SK-N-SH (cell line): ENCODE measurements at regions not wholly inside any gene's neighbourhood (a gene's known extent, or its start where the extent isn't known, plus 50 kb on each side); places are given as distances from the start of the nearest gene placed in this dataset.

Source experiments
- CTCF ChIA-PET: fragments of 300-600, 350-600 bp; formaldehyde crosslinking; extraction: SDS; loops from one replicate; lab custom pipeline; 2021; lab: Yijun Ruan, JAX
- POLR2A ChIA-PET: fragments of 350-600 bp; sonication (Branson Sonifier 250); formaldehyde crosslinking; extraction: SDS; loops from one replicate; lab custom pipeline; 2020; ENCODE audit warnings: antibody characterized with exemption, inconsistent platforms; lab: Yijun Ruan, JAX
- DNase-seq: peaks from one replicate; pipeline ENCODE4 v3.0.0; 2012
- H2AFZ ChIP-seq: fragments of 200-600 bp; sonication (generic); 2 replicates; pipeline ENCODE4 v1.8.1; 2016; ENCODE audit warnings: antibody characterized with exemption, mild to moderate bottlenecking, low read depth
- H3F3A ChIP-seq: fragments of 200-600 bp; sonication (generic); replicated peaks from 2 replicates; pipeline ENCODE3; 2016; ENCODE audit warnings: antibody characterized with exemption, mild to moderate bottlenecking; ENCODE audit not compliant: insufficient read depth
- H3K27ac ChIP-seq, 2 experiments: fragments of 200-500 bp in 1 of 2; fragments of 200-600 bp in 1 of 2; sonication (Bioruptor generic) in 1 of 2; sonication (generic), shearing (Covaris generic) in 1 of 2; 2 replicates each; pipeline versions ENCODE4 v1.5.1 to v1.6.1; 2014 to 2016; ENCODE audit warnings: low read depth in 2 of 2, inconsistent platforms in 1 of 2, low read length in 1 of 2, mild to moderate bottlenecking in 1 of 2, mixed read lengths in 1 of 2
- H3K27me3 ChIP-seq: fragments of 200-600 bp; sonication (generic), shearing (Covaris generic); 2 replicates; pipeline ENCODE4 v1.6.1; 2016; ENCODE audit warnings: mixed run types; ENCODE audit not compliant: insufficient read depth
- H3K36me3 ChIP-seq, 2 experiments: fragments of 200-500 bp in 1 of 2; fragments of 200-600 bp in 1 of 2; sonication (Bioruptor generic) in 1 of 2; sonication (generic) in 1 of 2; replicated peaks in 1 of 2; 2 replicates each; pipeline versions ENCODE3 to v1.5.1; 2014 to 2016; ENCODE audit warnings: low read length in 1 of 2, mild to moderate bottlenecking in 1 of 2; ENCODE audit not compliant: insufficient read depth in 2 of 2, control insufficient read depth in 1 of 2
- H3K4me1 ChIP-seq, 2 experiments: fragments of 200-500 bp in 1 of 2; fragments of 200-600 bp in 1 of 2; sonication (Bioruptor generic) in 1 of 2; sonication (generic), shearing (Covaris generic) in 1 of 2; 2 replicates each; pipeline versions ENCODE4 v1.5.1 to v1.6.1; 2014 to 2016; ENCODE audit warnings: low read depth in 1 of 2, low read length in 1 of 2, mixed run types in 1 of 2; ENCODE audit not compliant: insufficient read depth in 2 of 2, control insufficient read depth in 1 of 2
- H3K4me2 ChIP-seq: fragments of 200-600 bp; sonication (generic), shearing (Covaris generic); 2 replicates; pipeline ENCODE4 v1.6.1; 2017; ENCODE audit warnings: mixed run types
- H3K4me3 ChIP-seq, 2 experiments: fragments of 200-500 bp in 1 of 2; fragments of 200-600 bp in 1 of 2; sonication (Bioruptor generic) in 1 of 2; sonication (generic), shearing (Covaris generic) in 1 of 2; 2 replicates each; pipeline versions ENCODE4 v1.5.1 to v1.8.1; 2014 to 2016; ENCODE audit warnings: low read depth in 2 of 2, inconsistent platforms in 1 of 2, low read length in 1 of 2, mild to moderate bottlenecking in 1 of 2, mixed read lengths in 1 of 2, moderate library complexity in 1 of 2
- H3K79me2 ChIP-seq: fragments of 200-600 bp; sonication (generic); 2 replicates; pipeline ENCODE4 v1.8.1; 2017; ENCODE audit warnings: mild to moderate bottlenecking; ENCODE audit not compliant: insufficient read depth
- H3K9ac ChIP-seq: fragments of 200-600 bp; sonication (generic); 2 replicates; pipeline ENCODE4 v1.6.1; 2017; ENCODE audit warnings: mixed run types
- H3K9me2 ChIP-seq: fragments of 200-600 bp; sonication (generic); 2 replicates; pipeline ENCODE4 v1.6.1; 2017; ENCODE audit warnings: mixed run types
- H3K9me3 ChIP-seq: fragments of 200-600 bp; sonication (generic); 2 replicates; pipeline ENCODE4 v1.6.1; 2017; ENCODE audit warnings: mixed run types, mild to moderate bottlenecking, moderate library complexity
- H4K20me1 ChIP-seq: fragments of 200-600 bp; sonication (generic); 2 replicates; pipeline ENCODE4 v1.6.1; 2017; ENCODE audit warnings: mild to moderate bottlenecking, mixed run types; ENCODE audit not compliant: insufficient read depth
- CHD2 ChIP-seq: fragments of 150-350 bp; IDR thresholded peaks from 2 replicates; pipeline ENCODE4 v1.6.1; 2018; ENCODE audit warnings: low read length; ENCODE audit not compliant: partially characterized antibody
- ELF1 ChIP-seq: IDR thresholded peaks from 2 replicates; pipeline ENCODE4 v1.4.0; 2012
- EP300 ChIP-seq, 2 experiments: IDR thresholded peaks; 2 replicates each; pipeline versions ENCODE4 v1.4.0 to v1.6.1; 2012; ENCODE audit warnings: borderline replicate concordance in 1 of 2, low read depth in 1 of 2, low read length in 1 of 2
- EZH2phosphoT487 ChIP-seq: fragments of 200-600 bp; sonication (generic); IDR thresholded peaks from 2 replicates; pipeline ENCODE4 v1.6.1; 2017; ENCODE audit warnings: low read depth, mixed run types, mild to moderate bottlenecking, antibody characterized with exemption, moderate library complexity, borderline replicate concordance
- GATA2 ChIP-seq: sonication (generic); formaldehyde crosslinking; IDR thresholded peaks from 2 replicates; pipeline ENCODE4 v1.5.0; 2020; ENCODE audit warnings: mild to moderate bottlenecking, missing genetic modification reagents
- MAX ChIP-seq: IDR thresholded peaks from 2 replicates; pipeline ENCODE4 v1.4.0; 2012; ENCODE audit warnings: low read depth
- MXI1 ChIP-seq: IDR thresholded peaks from 2 replicates; pipeline ENCODE4 v1.6.1; 2012; ENCODE audit warnings: mild to moderate bottlenecking, low read depth, low read length, improper control_type of control experiment
- NRF1 ChIP-seq: IDR thresholded peaks from 2 replicates; pipeline ENCODE4 v1.6.1; 2012; ENCODE audit warnings: low read depth, mild to moderate bottlenecking, low read length
- PBX3 ChIP-seq: IDR thresholded peaks from 2 replicates; pipeline ENCODE4; 2012
- RAD21 ChIP-seq: IDR thresholded peaks from 2 replicates; pipeline ENCODE4 v1.6.1; 2012; ENCODE audit warnings: mild to moderate bottlenecking, low read length
- RFX5 ChIP-seq: IDR thresholded peaks from 2 replicates; pipeline ENCODE4 v1.6.1; 2012; ENCODE audit warnings: mild to moderate bottlenecking, improper control_type of control experiment, low read length
- SIN3A ChIP-seq: IDR thresholded peaks from 2 replicates; pipeline ENCODE4 v1.6.1; 2012; ENCODE audit warnings: low read depth, mild to moderate bottlenecking, low read length, moderate library complexity, borderline replicate concordance
- SMC3 ChIP-seq: IDR thresholded peaks from 2 replicates; pipeline ENCODE4 v1.6.1; 2012; ENCODE audit warnings: low read depth, low read length, improper control_type of control experiment
- TAF1 ChIP-seq: IDR thresholded peaks from 2 replicates; pipeline ENCODE4 v1.6.1; 2012; ENCODE audit warnings: low read depth, mild to moderate bottlenecking, low read length, moderate library complexity, borderline replicate concordance
- TCF12 ChIP-seq: IDR thresholded peaks from 2 replicates; pipeline ENCODE4 v1.4.0; 2012
- TEAD4 ChIP-seq: IDR thresholded peaks from 2 replicates; pipeline ENCODE4 v1.4.0; 2012; ENCODE audit warnings: mild to moderate bottlenecking, borderline replicate concordance; ENCODE audit not compliant: insufficient read depth
- USF1 ChIP-seq: IDR thresholded peaks from 2 replicates; pipeline ENCODE4 v1.4.0; 2012; ENCODE audit warnings: low read depth, borderline replicate concordance
- WGBS: methylation state at CpG from one replicate; pipeline ENCODE4 v1.1.6; 2017; ENCODE audit warnings: low lambda C conversion rate; 5-methylcytosine and 5-hydroxymethylcytosine counted together
- TF ChIP-seq, protein P1 (sequence below): fragments of 150-350 bp; IDR thresholded peaks from 2 replicates; pipeline ENCODE4 v1.6.1; 2016; ENCODE audit warnings: mild to moderate bottlenecking, low read depth, low read length
- TF ChIP-seq, protein P2 (sequence below): IDR thresholded peaks from 2 replicates; pipeline ENCODE4 v1.4.0; 2012; ENCODE audit warnings: low read depth, borderline replicate concordance

DNA sequence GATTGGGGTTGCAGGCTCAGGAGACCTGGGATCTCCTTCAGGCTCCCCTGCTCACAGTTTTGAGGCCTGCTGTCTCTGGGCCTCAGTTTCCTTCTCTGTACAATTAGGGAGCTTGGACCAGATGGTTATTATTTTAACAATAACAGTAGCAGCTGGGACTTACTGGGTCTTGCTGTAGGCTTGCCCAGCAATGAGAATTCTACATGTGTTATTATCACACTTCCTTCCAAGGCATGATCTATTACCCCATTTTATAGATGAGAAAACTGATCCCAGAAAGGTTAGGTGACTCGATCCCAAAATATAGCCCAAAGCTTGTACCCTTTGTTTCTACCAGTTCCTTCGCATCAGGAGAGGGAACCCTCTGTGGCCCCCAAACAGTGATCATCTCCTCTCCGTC is 153.8 kb downstream of the PTPRU start:
- WGBS: 16% methylated on average over 3 of the region's 3 CpGs
- Histone ChIP-seq H3K9me3 (no peaks in the 10 kb centered on the region), H2AFZ (no peak overlapping the region), H3K36me3 (no peaks in the 10 kb centered on the region), H3K79me2 (no peaks in the 10 kb centered on the region), H3F3A (no peaks in the 10 kb centered on the region)
- TF ChIP-seq USF1 (no peak), EP300 (IDR thresholded peaks at IDR 0.05; ENCODE audit: borderline replicate concordance in 1 of 2, low read depth in 1 of 2, low read length in 1 of 2) (no peak), TAF1 (no peak), ELF1 (no peak), MXI1 (no peak), SIN3A (no peak), CHD2 (no peak), PBX3 (no peak), MAX (no peak), GATA2 (CRISPR knock-in tag) (no peak), RAD21 (no peak), SMC3 (no peak), EZH2phosphoT487 (no peak), TCF12 (no peak), RFX5 (no peak), NRF1 (no peak), TEAD4 (no peak)
- TF ChIP-seq, protein P1, sequence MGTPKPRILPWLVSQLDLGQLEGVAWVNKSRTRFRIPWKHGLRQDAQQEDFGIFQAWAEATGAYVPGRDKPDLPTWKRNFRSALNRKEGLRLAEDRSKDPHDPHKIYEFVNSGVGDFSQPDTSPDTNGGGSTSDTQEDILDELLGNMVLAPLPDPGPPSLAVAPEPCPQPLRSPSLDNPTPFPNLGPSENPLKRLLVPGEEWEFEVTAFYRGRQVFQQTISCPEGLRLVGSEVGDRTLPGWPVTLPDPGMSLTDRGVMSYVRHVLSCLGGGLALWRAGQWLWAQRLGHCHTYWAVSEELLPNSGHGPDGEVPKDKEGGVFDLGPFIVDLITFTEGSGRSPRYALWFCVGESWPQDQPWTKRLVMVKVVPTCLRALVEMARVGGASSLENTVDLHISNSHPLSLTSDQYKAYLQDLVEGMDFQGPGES: no peak
- TF ChIP-seq, protein P2, sequence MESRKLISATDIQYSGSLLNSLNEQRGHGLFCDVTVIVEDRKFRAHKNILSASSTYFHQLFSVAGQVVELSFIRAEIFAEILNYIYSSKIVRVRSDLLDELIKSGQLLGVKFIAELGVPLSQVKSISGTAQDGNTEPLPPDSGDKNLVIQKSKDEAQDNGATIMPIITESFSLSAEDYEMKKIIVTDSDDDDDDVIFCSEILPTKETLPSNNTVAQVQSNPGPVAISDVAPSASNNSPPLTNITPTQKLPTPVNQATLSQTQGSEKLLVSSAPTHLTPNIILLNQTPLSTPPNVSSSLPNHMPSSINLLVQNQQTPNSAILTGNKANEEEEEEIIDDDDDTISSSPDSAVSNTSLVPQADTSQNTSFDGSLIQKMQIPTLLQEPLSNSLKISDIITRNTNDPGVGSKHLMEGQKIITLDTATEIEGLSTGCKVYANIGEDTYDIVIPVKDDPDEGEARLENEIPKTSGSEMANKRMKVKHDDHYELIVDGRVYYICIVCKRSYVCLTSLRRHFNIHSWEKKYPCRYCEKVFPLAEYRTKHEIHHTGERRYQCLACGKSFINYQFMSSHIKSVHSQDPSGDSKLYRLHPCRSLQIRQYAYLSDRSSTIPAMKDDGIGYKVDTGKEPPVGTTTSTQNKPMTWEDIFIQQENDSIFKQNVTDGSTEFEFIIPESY: no peak
- TF ChIP-seq, all 33 proteins: peak for 0
- Histone ChIP-seq H3K27me3 (no peaks in the 10 kb centered on the region), H3K27ac (peak overlapping the region in 1 of 2 experiments; percentile 34; a peak in 1 of 4 replicates), H4K20me1 (no peaks in the 10 kb centered on the region), H3K9me2 (no peaks in the 10 kb centered on the region), H3K4me1 (peaks cover 0 to 35% of the 10 kb centered on the region in 2 experiments; a peak in 1 of 4 replicates), H3K9ac (no peak overlapping the region), H3K4me2 (no peak overlapping the region), H3K4me3 (no peak overlapping the region)
- ChIA-PET POLR2A (no interaction called here), CTCF (interaction anchor here (1.3 kb wide), 1 partner anchor 25 kb away, joined by 3 read pairs; no protein-coding TSS in a partner anchor)
- DNase-seq: no peak
